Panc1 (cell line): ENCODE measurements at regions not wholly inside any gene's neighbourhood (a gene's known extent, or its start where the extent isn't known, plus 50 kb on each side); places are given as distances from the start of the nearest gene placed in this dataset.

Source experiments
- CTCF ChIP-seq: fragments of 450-650 bp; IDR thresholded peaks from 2 replicates; pipeline ENCODE4 v1.5.1; 2017; ENCODE audit warnings: mild to moderate bottlenecking
- POLR2AphosphoS5 ChIP-seq: IDR thresholded peaks from 2 replicates; pipeline ENCODE4 v1.6.1; 2012; ENCODE audit warnings: mild to moderate bottlenecking, low read depth, low read length, moderate library complexity
- SIN3A ChIP-seq: IDR thresholded peaks from 2 replicates; pipeline ENCODE4 v1.6.1; 2012; ENCODE audit warnings: low read depth, mild to moderate bottlenecking, low read length, moderate library complexity, borderline replicate concordance; ENCODE audit not compliant: insufficient read depth
- TCF7L2 ChIP-seq: IDR thresholded peaks from 2 replicates; pipeline ENCODE4 v1.6.1; 2011; ENCODE audit warnings: mild to moderate bottlenecking, low read depth, low read length, inconsistent platforms
- TF ChIP-seq, protein P1 (sequence below), 2 experiments: IDR thresholded peaks; 2 replicates each; pipeline ENCODE4 v1.6.1; 2011 to 2012; ENCODE audit warnings: low read depth in 2 of 2, control low read depth in 1 of 2, low read length in 1 of 2, mild to moderate bottlenecking in 1 of 2, moderate library complexity in 1 of 2; ENCODE audit not compliant: insufficient read depth in 1 of 2

- TF ChIP-seq CTCF (no peak), POLR2AphosphoS5 (no peak), SIN3A (no peak), TCF7L2 (no peak)
- TF ChIP-seq, protein P1, sequence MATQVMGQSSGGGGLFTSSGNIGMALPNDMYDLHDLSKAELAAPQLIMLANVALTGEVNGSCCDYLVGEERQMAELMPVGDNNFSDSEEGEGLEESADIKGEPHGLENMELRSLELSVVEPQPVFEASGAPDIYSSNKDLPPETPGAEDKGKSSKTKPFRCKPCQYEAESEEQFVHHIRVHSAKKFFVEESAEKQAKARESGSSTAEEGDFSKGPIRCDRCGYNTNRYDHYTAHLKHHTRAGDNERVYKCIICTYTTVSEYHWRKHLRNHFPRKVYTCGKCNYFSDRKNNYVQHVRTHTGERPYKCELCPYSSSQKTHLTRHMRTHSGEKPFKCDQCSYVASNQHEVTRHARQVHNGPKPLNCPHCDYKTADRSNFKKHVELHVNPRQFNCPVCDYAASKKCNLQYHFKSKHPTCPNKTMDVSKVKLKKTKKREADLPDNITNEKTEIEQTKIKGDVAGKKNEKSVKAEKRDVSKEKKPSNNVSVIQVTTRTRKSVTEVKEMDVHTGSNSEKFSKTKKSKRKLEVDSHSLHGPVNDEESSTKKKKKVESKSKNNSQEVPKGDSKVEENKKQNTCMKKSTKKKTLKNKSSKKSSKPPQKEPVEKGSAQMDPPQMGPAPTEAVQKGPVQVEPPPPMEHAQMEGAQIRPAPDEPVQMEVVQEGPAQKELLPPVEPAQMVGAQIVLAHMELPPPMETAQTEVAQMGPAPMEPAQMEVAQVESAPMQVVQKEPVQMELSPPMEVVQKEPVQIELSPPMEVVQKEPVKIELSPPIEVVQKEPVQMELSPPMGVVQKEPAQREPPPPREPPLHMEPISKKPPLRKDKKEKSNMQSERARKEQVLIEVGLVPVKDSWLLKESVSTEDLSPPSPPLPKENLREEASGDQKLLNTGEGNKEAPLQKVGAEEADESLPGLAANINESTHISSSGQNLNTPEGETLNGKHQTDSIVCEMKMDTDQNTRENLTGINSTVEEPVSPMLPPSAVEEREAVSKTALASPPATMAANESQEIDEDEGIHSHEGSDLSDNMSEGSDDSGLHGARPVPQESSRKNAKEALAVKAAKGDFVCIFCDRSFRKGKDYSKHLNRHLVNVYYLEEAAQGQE (IDR thresholded peaks at IDR 0.05; ENCODE audit: insufficient read depth in 1 of 2, low read depth in 2 of 2, low read length in 1 of 2), result no peak
Observed at GRCh38 chr4:36492590-36492989, 211.2 kb downstream of the DTHD1 start.
